Stomach (tissue), 4 donors: ENCODE measurements at regions not wholly inside any gene's neighbourhood (a gene's known extent, or its start where the extent isn't known, plus 50 kb on each side); places are given as distances from the start of the nearest gene placed in this dataset.

Source experiments
- CTCF ChIP-seq, 7 experiments: fragments of 450-650 bp in 4 of 7; fragments of 200-600 bp in 3 of 7; sonication (generic) in 3 of 7; IDR thresholded peaks; one replicate each; pipeline ENCODE4 v1.5.1; 2016 to 2019; ENCODE audit warnings: antibody characterized with exemption in 7 of 7, control low read depth in 2 of 7, mild to moderate bottlenecking in 1 of 7
- EP300 ChIP-seq: sonication (generic); formaldehyde crosslinking; IDR thresholded peaks from one replicate; pipeline ENCODE4 v1.6.1; 2017; ENCODE audit warnings: antibody characterized with exemption
- POLR2A ChIP-seq, 4 donors: fragments of 450-650 bp; IDR thresholded peaks; one replicate each; pipeline ENCODE4 v1.6.1; 2016; ENCODE audit warnings: antibody characterized with exemption in 4 of 4, control low read depth in 2 of 4, mild to moderate bottlenecking in 1 of 4, moderate library complexity in 1 of 4
- POLR2AphosphoS5 ChIP-seq, 3 donors: sonication (generic); formaldehyde crosslinking; IDR thresholded peaks; one replicate each; pipeline ENCODE4 v1.6.1; 2016; ENCODE audit warnings: antibody characterized with exemption in 3 of 3

GRCh38 chr19:31430381-31430780, 81.1 kb upstream of the TSHZ3 start:
- no peak for TF ChIP-seq CTCF (IDR thresholded peaks at IDR 0.05)
- no peak for TF ChIP-seq POLR2A (IDR thresholded peaks at IDR 0.05)
- no peak for TF ChIP-seq POLR2AphosphoS5 (IDR thresholded peaks at IDR 0.05)
- no peak for TF ChIP-seq EP300
